CD4-positive, alpha-beta T cell treated with Interleukin-12 subunit alpha and Interleukin-12 subunit beta, for 1 hour (primary cell): ENCODE measurements at regions not wholly inside any gene's neighbourhood (a gene's known extent, or its start where the extent isn't known, plus 50 kb on each side); places are given as distances from the start of the nearest gene placed in this dataset.
A peak's percentile ranks its signal among the peaks of the same experiment; 100 is the strongest.

ENCODE experiments used
- DNase-seq: peaks from one replicate; pipeline ENCODE4 v3.0.0-alpha.2; 2020

GRCh38 chr5:158178535-158178934 is 319.6 kb upstream of the CLINT1 start:
- no peak for DNase-seq

- DNase-seq, result no peak
Observed at GRCh38 chr5:158177146-158177545, 318.2 kb upstream of the CLINT1 start.

- DNase-seq, result no peak
Observed at GRCh38 chr5:158175934-158176481, 317.1 kb upstream of the CLINT1 start.

- DNase-seq, result peak; percentile 37
Observed at GRCh38 chr5:158174918-158175851, 316.2 kb upstream of the CLINT1 start.

- DNase-seq, result no peak
Observed at GRCh38 chr5:158174026-158174425, 315.1 kb upstream of the CLINT1 start.

GRCh38 chr5:158172005-158172404 is 313.1 kb upstream of the CLINT1 start:
- DNase-seq, result no peak

- no peak for DNase-seq
Observed at GRCh38 chr5:158170534-158170933, 311.6 kb upstream of the CLINT1 start.

GRCh38 chr5:158170060-158170459 is 311.1 kb upstream of the CLINT1 start:
- DNase-seq, result no peak

GRCh38 chr5:158166424-158166823 is 307.5 kb upstream of the CLINT1 start:
- DNase-seq, result no peak

GRCh38 chr5:158165647-158166046 is 306.7 kb upstream of the CLINT1 start:
- DNase-seq, result no peak

GRCh38 chr5:158164296-158165047 is 305.5 kb upstream of the CLINT1 start:
- no peak for DNase-seq

GRCh38 chr5:158163451-158164295 is 304.7 kb upstream of the CLINT1 start:
- DNase-seq, result no peak

- no peak for DNase-seq
Observed at GRCh38 chr5:158162479-158163034, 303.6 kb upstream of the CLINT1 start.

GRCh38 chr5:158162026-158162425 is 303.1 kb upstream of the CLINT1 start:
- DNase-seq, result no peak

GRCh38 chr5:158159621-158160020 is 300.7 kb upstream of the CLINT1 start:
- DNase-seq, result no peak

- no peak for DNase-seq
Observed at GRCh38 chr5:158155811-158156505, 297.0 kb upstream of the CLINT1 start.

GRCh38 chr5:158155067-158155466 is 296.1 kb upstream of the CLINT1 start:
- no peak for DNase-seq

GRCh38 chr5:158154226-158155005 is 295.5 kb upstream of the CLINT1 start:
- DNase-seq, result no peak

GRCh38 chr5:158153508-158153907 is 294.6 kb upstream of the CLINT1 start:
- no peak for DNase-seq

GRCh38 chr5:158152136-158152535 is 293.2 kb upstream of the CLINT1 start:
- no peak for DNase-seq

- DNase-seq, result no peak
Observed at GRCh38 chr5:158147227-158147626, 288.3 kb upstream of the CLINT1 start.
